ENCODE measurements at regions not wholly inside any gene's neighbourhood (a gene's known extent, or its start where the extent isn't known, plus 50 kb on each side); places are given as distances from the start of the nearest gene placed in this dataset.

DNA sequence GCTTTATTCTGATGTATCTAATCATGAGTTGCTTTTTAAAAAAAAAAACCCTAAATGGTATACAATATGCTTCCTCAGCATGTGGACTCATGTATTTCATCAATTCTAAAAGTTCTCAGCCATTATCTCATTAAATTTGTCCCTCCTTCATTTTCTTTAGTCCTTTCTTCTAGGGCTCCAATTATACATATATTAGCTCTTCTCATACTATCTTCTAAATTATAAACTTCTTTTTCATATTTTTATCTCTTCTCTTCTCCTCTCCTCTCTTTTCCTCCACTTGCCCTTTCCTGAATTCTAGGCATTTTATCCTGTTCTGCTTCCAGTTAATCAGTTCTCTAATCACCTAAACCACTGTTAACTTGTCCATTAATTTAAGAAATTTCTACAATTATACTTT, 55.0 kb upstream of the IL33 start:
- TF ChIP-seq, protein P1, sequence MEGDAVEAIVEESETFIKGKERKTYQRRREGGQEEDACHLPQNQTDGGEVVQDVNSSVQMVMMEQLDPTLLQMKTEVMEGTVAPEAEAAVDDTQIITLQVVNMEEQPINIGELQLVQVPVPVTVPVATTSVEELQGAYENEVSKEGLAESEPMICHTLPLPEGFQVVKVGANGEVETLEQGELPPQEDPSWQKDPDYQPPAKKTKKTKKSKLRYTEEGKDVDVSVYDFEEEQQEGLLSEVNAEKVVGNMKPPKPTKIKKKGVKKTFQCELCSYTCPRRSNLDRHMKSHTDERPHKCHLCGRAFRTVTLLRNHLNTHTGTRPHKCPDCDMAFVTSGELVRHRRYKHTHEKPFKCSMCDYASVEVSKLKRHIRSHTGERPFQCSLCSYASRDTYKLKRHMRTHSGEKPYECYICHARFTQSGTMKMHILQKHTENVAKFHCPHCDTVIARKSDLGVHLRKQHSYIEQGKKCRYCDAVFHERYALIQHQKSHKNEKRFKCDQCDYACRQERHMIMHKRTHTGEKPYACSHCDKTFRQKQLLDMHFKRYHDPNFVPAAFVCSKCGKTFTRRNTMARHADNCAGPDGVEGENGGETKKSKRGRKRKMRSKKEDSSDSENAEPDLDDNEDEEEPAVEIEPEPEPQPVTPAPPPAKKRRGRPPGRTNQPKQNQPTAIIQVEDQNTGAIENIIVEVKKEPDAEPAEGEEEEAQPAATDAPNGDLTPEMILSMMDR (IDR thresholded peaks at IDR 0.05; ENCODE audit: borderline replicate concordance, extremely low read depth, low read length, poor library complexity, severe bottlenecking), result no peak
- no peak for TF ChIP-seq EZH2 (IDR thresholded peaks at IDR 0.05; ENCODE audit: borderline replicate concordance, low read depth, low read length, severe bottlenecking)
- Histone ChIP-seq H3K27ac (ENCODE audit: low read length) (no peak overlapping the region), H3K4me1 (ENCODE audit: insufficient read depth, low read length) (no peaks in the 10 kb centered on the region), H2AFZ (ENCODE audit: low read depth, low read length) (no peak overlapping the region), H3K4me3 (ENCODE audit: low read depth in 1 of 2, low read length in 2 of 2) (no peak overlapping the region), H3K9ac (ENCODE audit: low read depth, low read length) (no peak overlapping the region), H3K36me3 (ENCODE audit: insufficient read depth, low read length) (no peaks in the 10 kb centered on the region), H3K27me3 (ENCODE audit: insufficient read depth, low read length, poor library complexity) (no peaks in the 10 kb centered on the region), H3K4me2 (ENCODE audit: insufficient read depth, low read length) (no peak overlapping the region), H3K9me3 (ENCODE audit: insufficient read depth, low read length, severe bottlenecking) (no peaks in the 10 kb centered on the region), H3K79me2 (ENCODE audit: insufficient read depth, low read length) (no peaks in the 10 kb centered on the region), H4K20me1 (ENCODE audit: insufficient read depth, low read length) (no peaks in the 10 kb centered on the region)
- ATAC-seq (ENCODE audit: insufficient read depth, low read depth) (no peak), DNase-seq (no peak)

DNA sequence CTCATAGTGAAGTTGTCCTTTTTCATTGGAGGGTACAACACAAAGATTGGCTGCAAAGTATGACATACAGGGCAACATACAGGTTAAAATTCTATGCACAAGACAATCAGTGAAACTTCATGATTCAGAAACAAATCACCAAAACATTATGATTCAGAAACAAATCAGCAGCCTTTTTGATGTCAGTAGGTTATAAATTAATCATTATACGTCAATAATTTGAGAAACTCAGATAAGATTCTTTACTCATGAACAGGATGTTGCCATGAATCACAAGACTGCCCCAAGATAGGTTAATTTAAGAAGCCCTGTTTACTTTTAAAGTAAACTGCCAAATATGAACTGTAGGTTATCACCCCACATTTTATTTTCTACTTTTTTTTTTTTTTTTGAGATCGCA, 62.2 kb upstream of the IL33 start:
- no peaks in the 10 kb centered on the region for H3K79me2 ChIP-seq (ENCODE audit: insufficient read depth, low read length)
- no peaks in the 10 kb centered on the region for H3K27me3 ChIP-seq (ENCODE audit: insufficient read depth, low read length, poor library complexity)
- ATAC-seq (ENCODE audit: insufficient read depth, low read depth) (no peak), DNase-seq (no peak)
- H2AFZ ChIP-seq (ENCODE audit: low read depth, low read length), result no peak overlapping the region
- H3K27ac ChIP-seq (ENCODE audit: low read length), result no peak overlapping the region
- no peak overlapping the region for H3K9ac ChIP-seq (ENCODE audit: low read depth, low read length)
- no peaks in the 10 kb centered on the region for H3K4me1 ChIP-seq (ENCODE audit: insufficient read depth, low read length)
- no peaks in the 10 kb centered on the region for H3K9me3 ChIP-seq (ENCODE audit: insufficient read depth, low read length, severe bottlenecking)
- H4K20me1 ChIP-seq (ENCODE audit: insufficient read depth, low read length), result no peaks in the 10 kb centered on the region
- TF ChIP-seq EZH2 (IDR thresholded peaks at IDR 0.05; ENCODE audit: borderline replicate concordance, low read depth, low read length, severe bottlenecking), result no peak
- TF ChIP-seq, protein P1 (IDR thresholded peaks at IDR 0.05; ENCODE audit: borderline replicate concordance, extremely low read depth, low read length, poor library complexity, severe bottlenecking), result no peak
- H3K4me3 ChIP-seq (ENCODE audit: low read depth in 1 of 2, low read length in 2 of 2), result no peak overlapping the region
- no peaks in the 10 kb centered on the region for H3K36me3 ChIP-seq (ENCODE audit: insufficient read depth, low read length)
- no peak overlapping the region for H3K4me2 ChIP-seq (ENCODE audit: insufficient read depth, low read length)

DNA sequence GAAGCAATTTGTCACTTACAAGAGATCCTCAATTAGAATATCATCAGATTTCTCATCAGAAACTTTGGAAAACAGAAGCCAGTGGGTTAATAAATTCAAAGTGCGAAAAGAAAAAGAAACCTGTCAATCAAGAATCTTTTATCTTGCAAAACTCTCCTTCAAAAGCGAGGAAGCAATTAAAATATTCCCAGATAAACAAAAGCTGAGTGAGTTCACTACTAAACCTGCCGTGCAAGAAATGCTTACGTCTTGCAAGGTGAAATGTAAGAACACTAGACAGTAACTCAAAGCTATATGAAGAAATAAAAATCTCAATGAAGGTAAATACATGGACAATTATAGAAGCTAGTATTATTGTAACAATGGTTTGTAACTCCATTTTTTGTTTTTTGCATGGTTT, 62.8 kb upstream of the IL33 start:
- H3K36me3 ChIP-seq (ENCODE audit: insufficient read depth, low read length), result no peaks in the 10 kb centered on the region
- no peaks in the 10 kb centered on the region for H3K9me3 ChIP-seq (ENCODE audit: insufficient read depth, low read length, severe bottlenecking)
- no peak overlapping the region for H3K27ac ChIP-seq (ENCODE audit: low read length)
- no peaks in the 10 kb centered on the region for H3K79me2 ChIP-seq (ENCODE audit: insufficient read depth, low read length)
- H2AFZ ChIP-seq (ENCODE audit: low read depth, low read length), result no peak overlapping the region
- no peak for TF ChIP-seq EZH2 (IDR thresholded peaks at IDR 0.05; ENCODE audit: borderline replicate concordance, low read depth, low read length, severe bottlenecking)
- TF ChIP-seq, protein P1 (IDR thresholded peaks at IDR 0.05; ENCODE audit: borderline replicate concordance, extremely low read depth, low read length, poor library complexity, severe bottlenecking), result no peak
- no peaks in the 10 kb centered on the region for H4K20me1 ChIP-seq (ENCODE audit: insufficient read depth, low read length)
- no peaks in the 10 kb centered on the region for H3K27me3 ChIP-seq (ENCODE audit: insufficient read depth, low read length, poor library complexity)
- H3K4me1 ChIP-seq (ENCODE audit: insufficient read depth, low read length), result no peaks in the 10 kb centered on the region
- DNase-seq, result no peak
- no peak overlapping the region for H3K9ac ChIP-seq (ENCODE audit: low read depth, low read length)
- no peak overlapping the region for H3K4me2 ChIP-seq (ENCODE audit: insufficient read depth, low read length)
- no peak overlapping the region for H3K4me3 ChIP-seq (ENCODE audit: low read depth in 1 of 2, low read length in 2 of 2)
- no peak for ATAC-seq (ENCODE audit: insufficient read depth, low read depth)

DNA sequence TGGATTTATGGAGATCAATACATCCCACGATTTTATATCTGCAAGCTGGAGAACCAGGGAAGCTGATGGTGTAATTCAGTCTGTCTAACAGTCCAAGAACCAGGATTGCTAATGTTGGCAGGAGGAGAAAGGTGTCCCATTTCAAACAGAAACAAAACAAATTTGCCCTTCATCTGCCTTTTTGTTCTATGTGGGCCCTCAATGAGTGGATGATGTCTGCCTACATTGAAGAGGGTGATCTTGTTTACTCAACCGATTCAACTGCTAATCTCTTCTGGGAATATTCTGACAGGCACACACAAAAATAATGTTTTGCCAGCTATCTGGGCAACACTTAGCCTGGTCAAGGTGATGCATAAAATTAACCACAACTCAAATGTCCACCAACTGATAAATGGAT, 65.1 kb upstream of the IL33 start:
- H4K20me1 ChIP-seq (ENCODE audit: insufficient read depth, low read length), result no peaks in the 10 kb centered on the region
- no peak overlapping the region for H2AFZ ChIP-seq (ENCODE audit: low read depth, low read length)
- no peak for TF ChIP-seq EZH2 (IDR thresholded peaks at IDR 0.05; ENCODE audit: borderline replicate concordance, low read depth, low read length, severe bottlenecking)
- TF ChIP-seq, protein P1 (IDR thresholded peaks at IDR 0.05; ENCODE audit: borderline replicate concordance, extremely low read depth, low read length, poor library complexity, severe bottlenecking), result no peak
- no peaks in the 10 kb centered on the region for H3K79me2 ChIP-seq (ENCODE audit: insufficient read depth, low read length)
- no peak overlapping the region for H3K27ac ChIP-seq (ENCODE audit: low read length)
- no peak overlapping the region for H3K4me3 ChIP-seq (ENCODE audit: low read depth in 1 of 2, low read length in 2 of 2)
- no peaks in the 10 kb centered on the region for H3K27me3 ChIP-seq (ENCODE audit: insufficient read depth, low read length, poor library complexity)
- H3K4me1 ChIP-seq (ENCODE audit: insufficient read depth, low read length), result no peaks in the 10 kb centered on the region
- no peak overlapping the region for H3K4me2 ChIP-seq (ENCODE audit: insufficient read depth, low read length)
- H3K9ac ChIP-seq (ENCODE audit: low read depth, low read length), result no peak overlapping the region
- H3K9me3 ChIP-seq (ENCODE audit: insufficient read depth, low read length, severe bottlenecking), result no peaks in the 10 kb centered on the region
- DNase-seq (no peak), ATAC-seq (ENCODE audit: insufficient read depth, low read depth) (no peak)
- no peaks in the 10 kb centered on the region for H3K36me3 ChIP-seq (ENCODE audit: insufficient read depth, low read length)
